K562 (cell line): ENCODE measurements at regions not wholly inside any gene's neighbourhood (a gene's known extent, or its start where the extent isn't known, plus 50 kb on each side); places are given as distances from the start of the nearest gene placed in this dataset.

Experiments used
- ATAC-seq: fragments of 200-7000 bp; cut with Tn5 transposase; 3 replicates; pipeline ENCODE4 v1.9.1; 2020; ENCODE audit warnings: moderate library complexity
- BruUV-seq: library from RNA; stranded (reverse); fragments of 400-500 nt; replicated peaks from 2 replicates; lab custom pipeline; 2021; lab: Mats Ljungman, UMichigan
- CTCF ChIA-PET: fragments of 300-600 bp; formaldehyde crosslinking; extraction: SDS; loops from one replicate; lab custom pipeline; 2021; ENCODE audit warnings: low intra/inter-chr PET ratio; lab: Yijun Ruan, JAX
- POLR2A ChIA-PET: fragments of 300-600, 350-650 bp; sonication (Branson Sonifier 250); formaldehyde crosslinking; extraction: SDS; loops from one replicate; lab custom pipeline; 2021; ENCODE audit warnings: antibody characterized with exemption, inconsistent platforms; lab: Yijun Ruan, JAX
- DNase-seq, 4 experiments: peaks; one replicate each; pipeline versions ENCODE4 v3.0.0 to v3.0.0-alpha.2; 2011 to 2018; ENCODE audit warnings: low spot score in 3 of 4, mixed read lengths in 3 of 4; ENCODE audit errors: extremely low read depth in 1 of 4
- FAIRE-seq: peaks from 2 replicates; lab custom pipeline; 2011; peaks lifted over from hg19 to GRCh38; lab: Jason Lieb, UNC
- H2AFZ ChIP-seq: 2 replicates; pipeline ENCODE4 v1.6.0; 2011; ENCODE audit warnings: low read depth, low read length, control low read depth, inconsistent platforms
- H3K27ac ChIP-seq: fragments of 200-600 bp; 3 replicates; pipeline ENCODE4 v1.8.0; 2011; ENCODE audit warnings: low read depth, mild to moderate bottlenecking, control low read depth, inconsistent platforms, low read length, moderate library complexity, mixed read lengths; ENCODE audit errors: extremely low read depth
- H3K27me3 ChIP-seq, 2 experiments: fragments of 300-600 bp in 1 of 2; 2 replicates in 1 of 2; 3 replicates in 1 of 2; pipeline versions ENCODE4 v1.6.0 to v1.8.0; 2011; ENCODE audit warnings: inconsistent platforms in 2 of 2, low read length in 2 of 2, mild to moderate bottlenecking in 1 of 2, mixed read lengths in 1 of 2, moderate library complexity in 1 of 2; ENCODE audit not compliant: control insufficient read depth in 2 of 2, insufficient read depth in 2 of 2
- H3K36me3 ChIP-seq: fragments of 300-600 bp; 3 replicates; pipeline ENCODE4 v1.8.0; 2011; ENCODE audit warnings: mild to moderate bottlenecking, low read length, inconsistent platforms; ENCODE audit not compliant: control insufficient read depth, insufficient read depth
- H3K4me1 ChIP-seq, 2 experiments: fragments of 200-600 bp in 1 of 2; replicated peaks in 1 of 2; 2 replicates in 1 of 2; 3 replicates in 1 of 2; pipeline versions ENCODE4 v1.5.1 to v1.8.0; 2011; ENCODE audit warnings: inconsistent platforms in 2 of 2, low read length in 2 of 2, mild to moderate bottlenecking in 1 of 2, mixed read lengths in 1 of 2, moderate library complexity in 1 of 2; ENCODE audit not compliant: control insufficient read depth in 2 of 2, insufficient read depth in 2 of 2
- H3K4me2 ChIP-seq: 2 replicates; pipeline ENCODE4 v1.6.1; 2011; ENCODE audit warnings: low read length, control low read depth, inconsistent platforms, mixed read lengths; ENCODE audit not compliant: insufficient read depth
- H3K4me3 ChIP-seq: fragments of 200-600 bp; sonication (generic), shearing (Covaris generic); 2 replicates; pipeline ENCODE4 v1.5.1; 2016; ENCODE audit warnings: control low read depth, inconsistent platforms
- H3K79me2 ChIP-seq: fragments of 200-600 bp; 3 replicates; pipeline ENCODE4 v1.8.0; 2011; ENCODE audit warnings: low read length, inconsistent platforms; ENCODE audit not compliant: control insufficient read depth, insufficient read depth
- H3K9ac ChIP-seq, 2 experiments: 2 replicates each; pipeline versions ENCODE4 v1.6.0 to v1.6.1; 2011; ENCODE audit warnings: low read depth in 2 of 2, low read length in 2 of 2, control low read depth in 1 of 2, inconsistent platforms in 1 of 2, mild to moderate bottlenecking in 1 of 2, mixed read lengths in 1 of 2; ENCODE audit not compliant: insufficient read depth in 1 of 2
- H3K9me1 ChIP-seq: one replicate; pipeline ENCODE4 v1.6.0; 2011; ENCODE audit warnings: inconsistent platforms, mild to moderate bottlenecking, low read length, moderate library complexity; ENCODE audit not compliant: control insufficient read depth, insufficient read depth
- H3K9me3 ChIP-seq: replicated peaks from 2 replicates; pipeline ENCODE4 v1.5.1; 2011; ENCODE audit warnings: low read depth, low read length, inconsistent platforms; ENCODE audit not compliant: control insufficient read depth, insufficient read depth
- H4K20me1 ChIP-seq: replicated peaks from 2 replicates; pipeline ENCODE4 v1.6.1; 2011; ENCODE audit warnings: low read length, inconsistent platforms, mixed read lengths; ENCODE audit not compliant: control insufficient read depth, insufficient read depth
- ARID4B ChIP-seq: sonication (generic); formaldehyde crosslinking; IDR thresholded peaks from 2 replicates; pipeline ENCODE4 v1.8.0; 2022; ENCODE audit warnings: mild to moderate bottlenecking, missing genetic modification reagents
- CAMTA2 ChIP-seq: fragments of 250-450 bp; sonication (Bioruptor Pico); conservative IDR thresholded peaks from 2 replicates; pipeline ENCODE4 v1.5.1; 2022
- EHMT2 ChIP-seq: fragments of 450-650 bp; IDR thresholded peaks from 2 replicates; pipeline ENCODE4 v1.6.1; 2018; ENCODE audit warnings: antibody characterized with exemption
- HEY1 ChIP-seq: fragments of 250-450 bp; sonication (Bioruptor Pico); IDR thresholded peaks from 2 replicates; pipeline ENCODE4 v1.5.0; 2020; ENCODE audit warnings: mild to moderate bottlenecking, moderate library complexity, borderline replicate concordance
- MAX ChIP-seq: sonication (generic); formaldehyde crosslinking; IDR thresholded peaks from 2 replicates; pipeline ENCODE4 v1.9.0; 2022; ENCODE audit warnings: mild to moderate bottlenecking, missing genetic modification reagents
- MNT ChIP-seq, 2 experiments: fragments of 450-650 bp; conservative IDR thresholded peaks; 2 replicates each; pipeline ENCODE4 v1.6.1; 2017; ENCODE audit warnings: mild to moderate bottlenecking in 2 of 2, moderate library complexity in 2 of 2
- POLR3A ChIP-seq: IDR thresholded peaks from 2 replicates; pipeline ENCODE4 v1.6.1; 2011; ENCODE audit warnings: borderline replicate concordance, mild to moderate bottlenecking, moderate library complexity; ENCODE audit not compliant: insufficient read length, insufficient read depth; ENCODE audit errors: extremely low read depth
- ZNF165 ChIP-seq: fragments of 250-450 bp; sonication (Bioruptor Pico); IDR thresholded peaks from 2 replicates; pipeline ENCODE4 v1.4.0; 2020; ENCODE audit warnings: borderline replicate concordance
- ZNF212 ChIP-seq: fragments of 450-650 bp; formaldehyde crosslinking; IDR thresholded peaks from 2 replicates; pipeline ENCODE4 v1.4.0; 2020; ENCODE audit warnings: mild to moderate bottlenecking
- ZNF274 ChIP-seq: IDR thresholded peaks from 2 replicates; pipeline ENCODE4 v1.6.1; 2011; ENCODE audit warnings: low read depth, mild to moderate bottlenecking, low read length, moderate library complexity, borderline replicate concordance
- ZNF280A ChIP-seq: fragments of 450-650 bp; IDR thresholded peaks from 2 replicates; pipeline ENCODE4 v1.6.1; 2018; ENCODE audit warnings: mild to moderate bottlenecking, low read depth; ENCODE audit not compliant: partially characterized antibody
- WGBS: fragments of 100-300 bp; shearing (Covaris generic); methylation state at CpG from one replicate; pipeline ENCODE4 v1.1.6; 2016; ENCODE audit warnings: low coverage, mixed read lengths; ENCODE audit not compliant: insufficient coverage; ENCODE audit errors: missing lambda C conversion rate; 5-methylcytosine and 5-hydroxymethylcytosine counted together
- in situ Hi-C: fragments of 300-500 bp; cut with MboI; formaldehyde crosslinking; loops from 4 replicates; pipeline ENCODE4 v1.15.0; 2018; ENCODE audit warnings: inconsistent platforms, mixed read lengths
- intact Hi-C: fragments of 100-400 bp; cut with micrococcal nuclease; formaldehyde crosslinking; loops from 2 replicates; pipeline ENCODE4 v1.14.2; 2022

GRCh38 chr1:73537400-73537799, 660.6 kb downstream of the LRRIQ3 start (continued):
- TF ChIP-seq ZNF274 (no peak), HEY1 (no peak), MNT (conservative IDR thresholded peaks at IDR 0.05) (no peak), ZNF165 (no peak)
- TF ChIP-seq, all 486 proteins: peak for 0

- 0% methylated on average over 3 of the region's 3 CpGs for WGBS
- intact Hi-C loops = no loop called here
- TF ChIP-seq CAMTA2 (no peak), ARID4B (no peak), EHMT2 (no peak), POLR3A (no peak), MAX (CRISPR knock-in tag) (no peak), ZNF212 (CRISPR knock-in tag) (no peak), ZNF280A (no peak)
These were observed 680.3 kb downstream of the LRRIQ3 start for GRCh38 chr1:73517603-73518191.

More at GRCh38 chr1:73517603-73518191, 680.3 kb downstream of the LRRIQ3 start:
- H3K4me3 ChIP-seq = no peak overlapping the region
- H3K9me1 ChIP-seq = no peaks in the 10 kb centered on the region
- H3K4me2 ChIP-seq = no peak overlapping the region
- no peak overlapping the region for H2AFZ ChIP-seq
- CTCF ChIA-PET = no interaction called here
- H3K27me3 ChIP-seq = no peaks in the 10 kb centered on the region
- no peak for FAIRE-seq
- in situ Hi-C loops = no loop called here
- DNase-seq = no peak
- no peak for ATAC-seq
- H3K27ac ChIP-seq = no peak overlapping the region
- H3K79me2 ChIP-seq = no peaks in the 10 kb centered on the region
- POLR2A ChIA-PET = no interaction called here
- H3K9me3 ChIP-seq = 0 out of 2 replicates have a peak, but pooled peaks cover 3% of the 10 kb centered on the region
- no peaks in the 10 kb centered on the region for H3K36me3 ChIP-seq
- no TSS peak for BruUV-seq
- H3K4me1 ChIP-seq = no peaks in the 10 kb centered on the region
- H3K9ac ChIP-seq = no peak overlapping the region
- no peaks in the 10 kb centered on the region for H4K20me1 ChIP-seq
